NT2/D1 (cell line): ENCODE measurements at regions not wholly inside any gene's neighbourhood (a gene's known extent, or its start where the extent isn't known, plus 50 kb on each side); places are given as distances from the start of the nearest gene placed in this dataset.

ENCODE experiments used
- SUZ12 ChIP-seq: IDR thresholded peaks from 2 replicates; pipeline ENCODE4 v1.6.1; 2011; ENCODE audit not compliant: insufficient read length, insufficient read depth; ENCODE audit errors: extremely low read depth
- YY1 ChIP-seq: IDR thresholded peaks from 2 replicates; pipeline ENCODE4 v1.6.1; 2011; ENCODE audit not compliant: insufficient read length, insufficient read depth
- ZNF274 ChIP-seq: IDR thresholded peaks from 2 replicates; pipeline ENCODE4 v1.6.1; 2011; ENCODE audit warnings: mild to moderate bottlenecking, low read depth, low read length

DNA sequence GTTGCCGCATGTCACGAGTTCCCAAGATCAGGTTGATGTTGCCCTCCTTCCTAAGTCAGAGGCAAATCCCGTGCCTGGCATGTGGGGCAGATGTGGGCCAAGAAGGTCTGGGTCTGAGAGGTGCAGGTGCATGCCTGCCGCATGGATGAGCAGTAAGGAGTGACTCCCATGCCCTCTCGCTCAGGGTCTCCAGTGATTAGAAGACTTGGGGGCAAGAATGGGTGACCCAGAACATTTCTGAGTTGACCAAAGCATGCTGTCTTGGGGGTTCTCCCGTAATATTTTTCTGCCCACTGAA lies 120.6 kb upstream of the HDAC4 start:
- TF ChIP-seq ZNF274 (no peak), YY1 (no peak), SUZ12 (no peak)
